HG03095 (cell line): ENCODE measurements at regions not wholly inside any gene's neighbourhood (a gene's known extent, or its start where the extent isn't known, plus 50 kb on each side); places are given as distances from the start of the nearest gene placed in this dataset.
"Not testable (repeated sequence)": the region's sequence is repeated elsewhere in the genome, so short reads cannot be mapped to it uniquely, and the experiment has no call there.

ENCODE experiments used
- ATAC-seq: cut with Tn5 transposase; IDR thresholded peaks from one replicate; pipeline ENCODE4 v1.9.1; 2021; ENCODE audit warnings: moderate library complexity; ENCODE audit not compliant: unreplicated experiment

- ATAC-seq: no peak
Observed at GRCh38 chr3:89923921-89924610, 816.6 kb downstream of the EPHA3 start.

- no peak for ATAC-seq
Observed at GRCh38 chr3:89925976-89926375, 818.6 kb downstream of the EPHA3 start.

GRCh38 chr3:89932882-89933281 is 825.5 kb downstream of the EPHA3 start:
- ATAC-seq: no peak

- ATAC-seq: not testable (repeated sequence)
Observed at GRCh38 chr3:89944461-89944860, 837.0 kb downstream of the EPHA3 start.

- no peak for ATAC-seq
Observed at GRCh38 chr3:89946884-89947283, 839.5 kb downstream of the EPHA3 start.

- ATAC-seq: no peak
Observed at GRCh38 chr3:89947337-89947954, 840.0 kb downstream of the EPHA3 start.

GRCh38 chr3:89948008-89948407 is 840.6 kb downstream of the EPHA3 start:
- ATAC-seq: no peak

- ATAC-seq: no peak
Observed at GRCh38 chr3:89950772-89951171, 843.4 kb downstream of the EPHA3 start.

- ATAC-seq: no peak
Observed at GRCh38 chr3:89954137-89954536, 846.7 kb downstream of the EPHA3 start.

GRCh38 chr3:89955156-89955555 is 847.7 kb downstream of the EPHA3 start:
- ATAC-seq: no peak

GRCh38 chr3:89957451-89957850 is 850.0 kb downstream of the EPHA3 start:
- no peak for ATAC-seq

- not testable (repeated sequence) for ATAC-seq
Observed at GRCh38 chr3:89958163-89958562, 850.7 kb downstream of the EPHA3 start.

- no peak for ATAC-seq
Observed at GRCh38 chr3:89964347-89964746, 856.9 kb downstream of the EPHA3 start.

- ATAC-seq: no peak
Observed at GRCh38 chr3:89966877-89967665, 859.6 kb downstream of the EPHA3 start.

GRCh38 chr3:89971329-89971728 is 863.9 kb downstream of the EPHA3 start:
- ATAC-seq: no peak

GRCh38 chr3:89973156-89973555 is 865.7 kb downstream of the EPHA3 start:
- ATAC-seq: no peak

GRCh38 chr3:89974903-89975519 is 867.6 kb downstream of the EPHA3 start:
- ATAC-seq: no peak

- ATAC-seq: no peak
Observed at GRCh38 chr3:89983449-89983848, 876.0 kb downstream of the EPHA3 start.

- ATAC-seq: no peak
Observed at GRCh38 chr3:90005281-90005847, 897.9 kb downstream of the EPHA3 start.

- no peak for ATAC-seq
Observed at GRCh38 chr3:90007778-90008499, 900.5 kb downstream of the EPHA3 start.

- ATAC-seq: no peak
Observed at GRCh38 chr3:90010341-90010740, 902.9 kb downstream of the EPHA3 start.
